ENCODE measurements at regions not wholly inside any gene's neighbourhood (a gene's known extent, or its start where the extent isn't known, plus 50 kb on each side); places are given as distances from the start of the nearest gene placed in this dataset.
"Not testable (repeated sequence)": the region's sequence is repeated elsewhere in the genome, so short reads cannot be mapped to it uniquely, and the experiment has no call there.

GRCh38 chrX:953879-954482 lies 258.5 kb downstream of the CRLF2 start:
- no peak overlapping the region for H3K27ac Mint-ChIP-seq (ENCODE audit: unreplicated experiment)
- no peak for TF ChIP-seq CTCF (IDR thresholded peaks at IDR 0.05; ENCODE audit: unreplicated experiment)
- H3K4me1 Mint-ChIP-seq (ENCODE audit: low read depth, unreplicated experiment) = no peaks in the 10 kb centered on the region
- no peaks in the 10 kb centered on the region for H3K36me3 Mint-ChIP-seq (ENCODE audit: insufficient read depth, unreplicated experiment)
- BruUV-seq (replicated peaks) = no TSS peak
- CTCF ChIA-PET = no interaction called here
- H3K4me3 Mint-ChIP-seq (ENCODE audit: low read depth, unreplicated experiment) = no peak overlapping the region
- no peaks in the 10 kb centered on the region for H3K27me3 Mint-ChIP-seq (ENCODE audit: unreplicated experiment)
- DNase-seq = no peak
- H3K9me3 Mint-ChIP-seq (ENCODE audit: low read depth, unreplicated experiment) = peaks cover 9% of the 10 kb centered on the region
- intact Hi-C loops (cut with micrococcal nuclease; ENCODE audit: unreplicated experiment) = no loop called here

- H3K4me1 Mint-ChIP-seq (ENCODE audit: low read depth, unreplicated experiment) = no peaks in the 10 kb centered on the region
- TF ChIP-seq CTCF (IDR thresholded peaks at IDR 0.05; ENCODE audit: unreplicated experiment) = no peak
- no peaks in the 10 kb centered on the region for H3K36me3 Mint-ChIP-seq (ENCODE audit: insufficient read depth, unreplicated experiment)
- no peak overlapping the region for H3K27ac Mint-ChIP-seq (ENCODE audit: unreplicated experiment)
- H3K9me3 Mint-ChIP-seq (ENCODE audit: low read depth, unreplicated experiment) = peaks cover 9% of the 10 kb centered on the region
- CTCF ChIA-PET = no interaction called here
- BruUV-seq (replicated peaks) = no TSS peak
- intact Hi-C loops (cut with micrococcal nuclease; ENCODE audit: unreplicated experiment) = no loop called here
- no peak for DNase-seq
- H3K27me3 Mint-ChIP-seq (ENCODE audit: unreplicated experiment) = no peaks in the 10 kb centered on the region
- no peak overlapping the region for H3K4me3 Mint-ChIP-seq (ENCODE audit: low read depth, unreplicated experiment)
These were observed 259.6 kb downstream of the CRLF2 start for GRCh38 chrX:952816-953215.

- H3K4me1 Mint-ChIP-seq (ENCODE audit: low read depth, unreplicated experiment); H3K27me3 Mint-ChIP-seq (ENCODE audit: unreplicated experiment); intact Hi-C loops (cut with micrococcal nuclease; ENCODE audit: unreplicated experiment); H3K4me3 Mint-ChIP-seq (ENCODE audit: low read depth, unreplicated experiment); CTCF ChIA-PET; H3K36me3 Mint-ChIP-seq (ENCODE audit: insufficient read depth, unreplicated experiment); DNase-seq; H3K27ac Mint-ChIP-seq (ENCODE audit: unreplicated experiment); BruUV-seq (replicated peaks): not testable (repeated sequence)
- H3K9me3 Mint-ChIP-seq (ENCODE audit: low read depth, unreplicated experiment) = peaks cover 17% of the 10 kb centered on the region
These were observed 265.2 kb downstream of the CRLF2 start for GRCh38 chrX:947262-947661.

- Mint-ChIP-seq H3K4me1 (ENCODE audit: low read depth, unreplicated experiment) (no peaks in the 10 kb centered on the region), H3K4me3 (ENCODE audit: low read depth, unreplicated experiment) (no peak overlapping the region), H3K9me3 (ENCODE audit: low read depth, unreplicated experiment) (peaks cover 31% of the 10 kb centered on the region), H3K36me3 (ENCODE audit: insufficient read depth, unreplicated experiment) (no peaks in the 10 kb centered on the region), H3K27ac (ENCODE audit: unreplicated experiment) (no peak overlapping the region), H3K27me3 (ENCODE audit: unreplicated experiment) (peaks cover 13% of the 10 kb centered on the region)
- no peak for TF ChIP-seq CTCF (IDR thresholded peaks at IDR 0.05; ENCODE audit: unreplicated experiment)
- intact Hi-C loops (cut with micrococcal nuclease; ENCODE audit: unreplicated experiment) = no loop called here
- no TSS peak for BruUV-seq (replicated peaks)
- no peak for DNase-seq
- CTCF ChIA-PET = no interaction called here
These were observed 269.4 kb downstream of the CRLF2 start for GRCh38 chrX:943035-943434.

- Mint-ChIP-seq H3K27me3 (ENCODE audit: unreplicated experiment) (peaks cover 13% of the 10 kb centered on the region), H3K9me3 (ENCODE audit: low read depth, unreplicated experiment) (peaks cover 29% of the 10 kb centered on the region), H3K4me3 (ENCODE audit: low read depth, unreplicated experiment) (no peak overlapping the region), H3K4me1 (ENCODE audit: low read depth, unreplicated experiment) (no peaks in the 10 kb centered on the region), H3K27ac (ENCODE audit: unreplicated experiment) (no peak overlapping the region), H3K36me3 (ENCODE audit: insufficient read depth, unreplicated experiment) (no peaks in the 10 kb centered on the region)
- CTCF ChIA-PET = no interaction called here
- no TSS peak for BruUV-seq (replicated peaks)
- intact Hi-C loops (cut with micrococcal nuclease; ENCODE audit: unreplicated experiment) = no loop called here
- no peak for DNase-seq
- TF ChIP-seq CTCF (IDR thresholded peaks at IDR 0.05; ENCODE audit: unreplicated experiment) = no peak
These were observed 271.8 kb downstream of the CRLF2 start for GRCh38 chrX:940691-941090.
